GM19043 (cell line): ENCODE measurements at regions not wholly inside any gene's neighbourhood (a gene's known extent, or its start where the extent isn't known, plus 50 kb on each side); places are given as distances from the start of the nearest gene placed in this dataset.

Experiments used
- ATAC-seq: cut with Tn5 transposase; IDR thresholded peaks from one replicate; pipeline ENCODE4 v1.9.1; 2021; ENCODE audit warnings: low read depth; ENCODE audit not compliant: unreplicated experiment

DNA sequence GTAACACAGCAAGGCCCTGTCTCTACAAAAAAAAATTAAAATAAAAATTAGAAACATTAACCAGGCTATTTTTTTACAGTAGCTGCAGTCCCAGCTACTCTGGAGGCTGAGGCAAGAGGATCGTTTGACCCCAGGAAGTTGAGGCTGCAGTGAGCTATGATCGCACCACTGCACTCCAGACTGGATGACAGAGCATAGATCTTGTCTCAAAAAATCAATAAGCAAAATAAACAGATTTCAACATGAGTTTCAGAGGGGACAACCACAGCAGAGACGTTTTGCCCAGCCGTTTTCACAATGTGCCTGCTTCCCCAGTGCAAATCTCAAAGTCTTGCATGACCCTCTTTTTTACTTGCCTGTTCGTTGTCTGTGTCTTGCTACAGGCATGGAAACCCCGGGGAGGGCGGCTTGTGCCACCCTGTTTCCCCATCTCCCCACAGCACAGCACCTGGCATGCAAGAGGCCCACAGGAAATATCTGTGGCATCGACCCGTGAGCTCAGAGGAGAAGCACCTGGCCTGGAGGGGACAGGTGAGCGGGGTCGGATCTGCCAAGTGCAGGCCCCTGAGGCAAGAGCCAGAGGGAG lies 222.0 kb upstream of the ZNF507 start:
- ATAC-seq, result no peak

DNA sequence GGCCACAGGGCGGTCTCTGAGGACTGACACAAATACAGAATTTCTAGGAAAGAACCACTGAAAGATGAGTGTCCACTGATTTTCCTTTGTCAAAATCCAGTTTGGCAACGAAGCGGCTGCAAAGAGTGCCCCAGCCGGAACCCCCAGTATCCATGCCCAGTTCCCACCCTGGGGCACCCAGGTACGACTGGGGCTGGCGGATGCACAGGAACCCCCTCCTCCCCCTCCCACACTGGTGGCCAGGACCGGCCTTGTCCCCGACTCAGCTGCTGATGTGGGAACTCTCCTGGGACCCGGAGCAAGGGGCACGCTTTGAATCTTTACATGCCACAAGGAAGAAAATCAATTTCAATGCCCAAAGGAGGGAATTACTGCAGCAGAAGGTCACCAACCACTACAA lies 220.8 kb upstream of the ZNF507 start:
- no peak for ATAC-seq

DNA sequence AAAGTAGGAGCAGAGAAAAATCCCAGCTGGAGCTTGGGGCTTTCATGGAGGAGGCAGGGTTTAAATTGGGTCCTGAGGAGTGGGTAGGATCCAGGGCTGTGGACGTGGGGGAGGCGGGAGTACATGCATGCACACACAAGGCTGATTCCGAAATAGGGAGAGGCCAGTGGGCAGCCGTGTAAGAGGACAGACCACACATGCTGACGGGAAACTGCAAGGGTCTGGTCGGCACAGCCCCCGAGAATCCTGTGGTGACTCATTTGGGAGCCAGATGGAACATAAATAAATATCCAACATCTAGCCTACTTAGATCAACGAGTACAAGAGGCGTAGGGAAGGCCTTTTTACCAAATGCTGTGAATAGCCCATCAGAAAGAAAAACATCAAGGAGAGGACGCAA lies 216.3 kb upstream of the ZNF507 start:
- no peak for ATAC-seq

DNA sequence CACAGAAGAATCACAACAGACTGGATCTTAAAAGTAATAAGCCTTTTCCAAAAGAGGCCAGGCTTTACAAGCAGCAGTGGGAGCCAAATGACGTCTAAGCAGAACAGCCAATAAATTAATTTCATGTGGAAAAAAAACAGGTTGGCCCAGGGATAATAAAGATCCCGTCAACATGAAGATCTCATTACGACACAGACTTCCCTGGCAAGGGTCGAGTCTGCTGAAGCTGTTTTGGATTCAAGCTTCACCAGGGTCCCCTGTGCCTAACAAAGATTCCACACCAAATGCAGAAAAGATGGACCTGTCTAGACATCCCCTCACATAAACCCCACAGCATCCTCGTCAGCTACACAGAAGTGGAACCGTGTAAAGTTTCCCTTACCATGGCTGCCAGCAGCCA lies 215.1 kb upstream of the ZNF507 start:
- no peak for ATAC-seq

DNA sequence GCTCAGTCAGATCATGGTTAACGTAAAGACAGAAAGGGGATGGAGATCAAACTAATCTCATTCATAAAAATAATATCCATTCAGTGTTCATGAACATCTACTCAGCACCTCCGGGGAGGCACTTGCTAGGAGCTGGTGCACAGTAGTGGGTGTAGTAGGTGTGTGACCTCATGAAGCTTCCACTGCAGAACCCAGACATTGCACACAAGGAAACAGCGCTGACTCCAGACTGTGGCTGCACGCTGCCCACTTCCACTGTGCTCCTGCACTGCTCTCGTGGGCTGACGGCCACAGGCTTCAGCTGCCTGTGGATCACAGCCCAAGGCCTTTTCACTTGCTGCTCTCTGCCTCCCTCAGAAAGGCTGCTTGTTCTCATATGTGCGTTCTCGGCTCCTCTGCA lies 214.4 kb upstream of the ZNF507 start:
- no peak for ATAC-seq

DNA sequence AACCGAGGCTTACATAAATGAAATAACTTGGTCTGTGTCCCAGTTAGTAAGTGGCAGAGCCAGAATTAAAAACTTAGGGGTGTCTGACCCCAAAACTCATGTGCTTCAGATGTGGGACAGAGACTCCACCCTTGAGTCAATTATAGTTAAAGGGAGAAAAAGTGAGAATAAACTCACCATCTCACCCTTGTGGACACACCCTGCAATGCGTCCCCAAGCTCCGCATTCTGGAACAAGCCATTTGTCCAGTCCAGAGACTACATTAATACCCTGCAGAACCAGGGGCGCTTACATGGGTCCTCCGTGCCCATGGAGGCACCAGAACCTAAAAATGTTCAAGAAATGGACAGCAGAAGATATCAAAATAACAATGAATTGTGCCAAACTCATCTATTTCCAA lies 207.0 kb upstream of the ZNF507 start:
- no peak for ATAC-seq

DNA sequence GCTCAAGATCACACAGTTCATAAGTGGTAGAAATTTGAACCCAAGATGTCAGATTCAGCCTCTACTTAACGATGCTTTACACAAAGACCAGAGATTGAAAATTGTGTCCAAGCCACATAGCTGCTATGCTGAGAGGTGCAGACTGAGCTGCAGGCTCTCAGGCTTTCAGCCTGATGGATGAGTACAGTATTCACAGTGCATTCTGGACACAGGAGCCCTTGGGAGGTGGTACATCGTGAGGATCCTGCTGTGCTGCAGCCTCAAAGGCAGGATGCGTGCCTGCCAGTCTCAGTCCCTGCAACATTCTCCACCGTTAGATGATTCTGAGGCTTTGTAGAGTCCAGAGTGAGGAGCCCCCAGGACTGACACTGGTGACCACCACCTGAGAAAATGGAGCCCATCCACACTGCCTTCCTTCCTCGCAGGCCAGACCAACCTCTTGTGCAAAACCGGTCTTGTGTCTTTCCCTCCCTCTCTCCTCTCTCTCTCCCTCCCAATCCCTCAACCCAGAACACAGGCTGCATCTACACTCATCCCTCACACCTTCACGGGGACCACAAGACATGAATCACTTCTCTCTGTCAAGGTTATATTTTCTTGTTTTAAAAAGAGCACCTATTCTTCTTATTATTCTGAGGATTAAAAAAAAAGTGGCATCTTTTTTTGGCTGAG lies 203.4 kb upstream of the ZNF507 start:
- ATAC-seq, result no peak

DNA sequence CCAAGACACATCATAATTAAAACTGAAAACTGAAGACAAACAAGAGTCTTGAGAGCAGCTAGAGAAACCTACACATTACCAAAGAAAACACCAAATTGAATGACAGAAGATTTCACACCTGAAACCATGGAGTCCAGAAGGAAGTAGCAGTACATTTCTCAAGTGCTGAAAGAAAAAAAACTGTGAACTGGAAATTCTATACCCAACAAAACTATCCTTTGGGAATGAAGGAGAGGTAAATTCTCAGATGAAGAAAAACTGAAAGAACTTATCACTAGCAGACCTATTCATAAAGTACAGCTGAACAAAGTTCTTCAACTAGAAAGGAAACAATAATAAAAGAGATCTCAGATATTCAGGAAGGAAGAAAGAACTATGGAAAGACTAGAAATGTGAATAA lies 198.7 kb upstream of the ZNF507 start:
- ATAC-seq, result no peak

DNA sequence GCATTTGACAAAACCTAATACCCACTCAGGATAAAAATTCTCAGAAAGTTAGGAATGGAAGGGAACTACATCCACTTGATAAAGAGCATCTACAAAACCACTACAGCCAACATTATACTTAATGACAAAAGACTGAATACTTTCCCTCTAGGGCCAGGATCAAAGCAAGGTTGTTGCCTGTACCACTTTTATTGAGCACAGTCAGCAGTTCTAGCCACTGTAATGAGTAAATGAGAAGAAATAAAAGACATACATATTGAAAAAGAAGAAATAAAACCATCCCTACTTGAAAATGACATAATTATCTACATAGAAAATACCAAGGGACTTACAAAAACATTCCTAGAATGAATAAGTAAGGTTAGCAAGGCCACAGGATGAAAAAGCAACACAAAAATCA lies 194.8 kb upstream of the ZNF507 start:
- no peak for ATAC-seq

DNA sequence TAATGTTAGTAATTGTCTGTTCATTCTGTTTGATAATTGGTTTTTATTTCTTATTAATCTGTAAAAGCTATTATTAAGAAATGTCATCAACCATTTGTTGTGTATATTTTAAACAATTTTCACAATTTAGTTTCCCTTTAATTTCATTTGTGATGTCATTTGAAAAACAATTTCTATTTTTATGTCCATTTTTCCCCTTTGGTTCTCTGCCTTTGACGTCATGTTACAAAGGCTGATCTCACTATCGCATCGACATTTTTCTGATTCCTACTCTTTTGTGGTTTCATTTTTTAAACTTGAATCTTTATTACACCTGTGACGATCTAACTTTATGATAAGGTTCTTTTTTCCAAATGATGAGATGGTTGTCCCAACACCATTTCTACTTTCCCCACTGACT lies 191.0 kb upstream of the ZNF507 start:
- ATAC-seq, result no peak

DNA sequence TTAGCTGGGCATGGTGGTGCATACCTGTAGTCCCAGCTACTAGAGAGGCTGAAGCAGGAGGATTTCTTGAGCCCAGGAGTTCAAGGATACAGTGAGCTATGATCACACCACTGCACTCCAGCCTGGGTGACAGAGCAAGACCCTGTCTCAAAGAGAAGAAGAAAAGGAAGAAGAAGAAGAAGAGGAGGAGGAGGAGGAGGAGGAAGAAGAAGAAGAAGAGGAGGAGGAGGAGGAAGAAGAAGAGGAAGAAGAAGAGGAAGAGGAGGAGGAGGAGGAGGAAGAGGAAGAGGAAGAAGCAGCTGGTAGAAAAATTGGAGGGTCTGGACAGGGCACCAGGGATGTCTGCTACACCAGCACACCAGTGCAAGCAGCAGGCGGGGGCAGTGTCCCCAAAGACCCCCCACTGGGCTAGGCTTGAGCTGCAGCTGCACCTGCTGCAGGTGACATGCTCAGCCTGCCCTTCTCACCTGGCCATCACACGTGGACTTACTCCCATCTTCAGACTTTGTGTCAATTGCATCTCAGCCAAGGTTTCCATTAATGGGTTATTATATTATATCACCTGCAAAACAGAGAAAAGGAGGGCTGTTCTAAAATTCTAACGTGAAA lies 180.9 kb upstream of the ZNF507 start:
- no peak for ATAC-seq

DNA sequence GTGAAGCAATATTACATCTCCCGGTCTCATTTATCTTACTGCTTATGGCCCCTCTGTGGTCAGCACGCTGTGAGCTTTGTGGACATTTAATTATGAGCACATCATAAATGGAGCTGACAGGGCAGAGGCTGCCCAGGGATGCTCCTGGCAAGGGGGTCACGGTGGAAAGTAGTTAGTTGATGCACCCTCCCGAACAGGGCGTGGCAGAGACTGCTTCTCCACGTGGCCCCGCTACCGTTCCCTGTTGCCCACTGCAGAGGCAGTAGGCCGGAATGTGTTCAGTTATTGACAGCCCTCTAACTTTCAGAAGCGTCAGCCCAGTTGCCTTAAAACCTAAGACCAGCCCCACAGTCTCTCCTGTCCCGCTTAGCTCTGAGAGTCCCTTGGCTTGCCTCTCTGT lies 180.3 kb upstream of the ZNF507 start:
- no peak for ATAC-seq

DNA sequence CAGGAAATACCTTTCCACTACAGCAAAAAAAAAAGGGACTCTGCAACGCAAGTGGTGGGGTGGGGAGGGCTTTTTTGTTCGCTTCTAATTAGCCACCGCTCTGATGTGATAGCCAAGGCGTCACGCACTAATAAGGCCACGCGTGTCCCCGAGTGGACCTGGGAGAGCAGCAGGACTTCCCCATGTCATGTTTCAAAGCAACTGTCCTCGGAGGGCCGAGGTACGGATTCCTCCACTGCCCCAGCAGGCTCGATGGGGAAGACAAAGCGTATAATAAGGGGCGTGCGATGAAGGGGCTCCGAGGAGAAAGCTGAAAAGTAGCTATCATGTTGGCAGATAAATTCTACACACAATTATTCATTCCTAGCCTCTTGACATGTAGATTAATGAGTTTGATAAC lies 179.7 kb upstream of the ZNF507 start:
- ATAC-seq, result no peak

DNA sequence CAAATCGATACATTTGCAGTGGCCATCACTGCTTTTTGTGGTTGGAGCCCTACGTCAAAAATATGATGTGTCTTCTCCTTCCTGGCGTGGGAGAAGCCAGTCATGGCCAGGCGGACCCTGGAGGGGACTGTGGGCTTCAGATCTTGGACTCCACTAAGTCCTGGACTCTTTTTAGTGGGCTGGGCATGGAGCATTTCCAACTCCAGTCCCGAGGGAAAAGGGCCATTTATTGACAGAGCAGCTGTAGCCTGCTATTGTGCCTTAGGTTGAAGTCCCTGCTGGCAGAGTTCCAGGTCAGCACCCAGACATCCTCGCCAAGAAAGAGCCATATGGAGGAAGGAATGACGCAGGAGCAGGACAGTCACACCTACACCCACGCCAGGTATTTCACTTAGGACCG lies 179.2 kb upstream of the ZNF507 start:
- ATAC-seq, result no peak

DNA sequence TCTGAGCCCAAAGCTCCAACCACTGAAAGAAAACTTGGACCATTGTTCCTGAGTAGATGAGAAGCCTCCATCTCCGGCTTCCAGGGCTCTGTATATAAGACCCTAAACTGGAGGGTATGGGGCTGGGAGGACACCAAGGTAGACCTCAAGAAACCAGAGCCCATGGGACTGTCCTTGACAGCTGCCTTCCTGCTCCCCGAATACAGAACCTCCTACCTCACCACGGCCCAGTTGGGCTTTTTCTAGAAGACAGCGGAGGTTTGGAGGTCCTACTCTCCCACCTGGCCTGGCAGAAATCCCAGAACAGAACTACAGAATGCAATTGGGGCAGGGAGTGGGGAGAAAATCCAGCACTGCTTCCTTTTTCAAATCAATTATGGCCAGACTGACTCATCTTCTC lies 177.3 kb upstream of the ZNF507 start:
- no peak for ATAC-seq

DNA sequence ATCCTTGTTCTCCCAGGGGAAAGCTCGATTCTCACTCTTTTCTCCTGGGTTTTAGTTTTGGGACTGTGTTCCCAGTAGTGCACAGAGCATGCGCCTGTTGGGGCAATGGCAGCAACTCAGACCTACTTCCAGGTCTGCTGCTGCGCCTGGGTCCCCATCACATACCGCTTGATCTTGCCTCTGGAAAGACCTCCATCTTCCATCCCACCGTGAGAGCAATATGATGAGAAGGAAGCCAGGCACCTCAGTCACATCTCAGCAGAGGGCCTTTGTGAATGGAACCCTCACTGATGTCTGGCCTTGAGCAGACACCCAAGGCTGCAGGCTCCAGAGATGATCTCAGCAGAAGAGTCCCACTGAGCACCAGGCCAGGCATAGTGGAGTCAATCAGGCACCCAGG lies 176.8 kb upstream of the ZNF507 start:
- no peak for ATAC-seq

DNA sequence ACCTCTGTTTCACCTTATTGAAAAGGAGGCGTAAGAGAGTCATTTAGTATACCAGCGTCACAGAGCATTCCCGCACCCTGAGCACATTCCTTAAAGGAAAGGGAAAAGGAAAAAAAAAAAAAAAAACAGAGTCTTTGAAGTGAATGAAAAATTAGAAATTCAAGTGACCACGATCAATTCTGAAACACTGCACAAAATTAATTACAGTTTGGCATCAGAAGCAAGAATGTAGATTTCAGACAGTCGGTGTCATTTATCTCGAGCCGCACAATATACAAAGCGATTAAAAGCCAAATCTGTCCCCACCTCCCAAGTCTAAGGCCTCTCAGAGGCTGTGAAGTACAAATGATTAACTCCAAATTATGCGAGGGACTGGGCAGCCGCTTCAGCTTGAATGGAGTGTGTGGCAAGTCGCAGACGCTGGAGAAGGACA lies 173.7 kb upstream of the ZNF507 start:
- ATAC-seq, result no peak

DNA sequence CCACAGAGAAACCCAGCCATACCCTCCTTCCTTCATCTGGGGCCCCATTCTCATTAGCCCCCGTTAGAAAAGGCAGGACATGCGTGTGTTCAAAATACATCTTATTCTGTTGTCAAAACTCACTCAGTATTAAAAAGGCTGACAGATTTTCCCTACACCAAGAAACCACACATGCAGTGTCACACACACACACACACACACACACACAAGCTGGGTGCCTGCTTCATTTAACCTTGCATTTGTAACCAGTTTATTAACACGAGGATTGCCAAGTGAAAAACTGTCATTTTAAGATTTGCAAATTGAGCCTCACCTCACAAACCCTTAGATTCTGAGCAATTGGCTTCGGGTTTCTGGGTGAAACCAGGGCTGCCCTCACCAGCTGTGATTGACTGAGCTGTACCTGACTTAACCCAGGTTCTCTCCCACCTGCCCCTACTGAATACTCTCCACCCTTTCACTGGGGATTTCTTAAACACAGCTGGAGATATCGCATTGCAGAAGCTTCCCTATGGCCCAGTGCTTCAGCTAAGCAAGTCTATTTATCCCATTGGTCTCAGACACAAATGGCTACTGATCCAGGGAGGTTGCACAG lies 172.7 kb upstream of the ZNF507 start:
- no peak for ATAC-seq

DNA sequence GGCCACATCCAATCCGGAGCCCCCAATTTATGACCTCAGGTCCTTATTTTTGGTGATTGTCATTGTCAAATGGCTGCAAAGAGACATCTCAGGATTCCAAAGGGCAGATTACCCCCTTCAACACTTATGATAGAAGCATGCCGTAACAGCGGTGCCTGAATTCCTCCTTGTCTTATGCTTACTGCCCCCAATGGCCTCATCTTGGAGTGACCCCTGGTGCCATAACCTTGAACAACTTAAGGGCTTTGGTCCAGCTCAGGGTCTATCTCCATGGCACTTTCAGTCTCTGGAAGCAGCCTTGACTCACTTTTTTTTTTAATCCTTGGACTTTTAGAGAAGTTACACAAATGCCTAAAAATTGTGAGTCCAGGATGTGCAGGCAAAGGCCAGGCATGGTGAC lies 171.6 kb upstream of the ZNF507 start:
- no peak for ATAC-seq

DNA sequence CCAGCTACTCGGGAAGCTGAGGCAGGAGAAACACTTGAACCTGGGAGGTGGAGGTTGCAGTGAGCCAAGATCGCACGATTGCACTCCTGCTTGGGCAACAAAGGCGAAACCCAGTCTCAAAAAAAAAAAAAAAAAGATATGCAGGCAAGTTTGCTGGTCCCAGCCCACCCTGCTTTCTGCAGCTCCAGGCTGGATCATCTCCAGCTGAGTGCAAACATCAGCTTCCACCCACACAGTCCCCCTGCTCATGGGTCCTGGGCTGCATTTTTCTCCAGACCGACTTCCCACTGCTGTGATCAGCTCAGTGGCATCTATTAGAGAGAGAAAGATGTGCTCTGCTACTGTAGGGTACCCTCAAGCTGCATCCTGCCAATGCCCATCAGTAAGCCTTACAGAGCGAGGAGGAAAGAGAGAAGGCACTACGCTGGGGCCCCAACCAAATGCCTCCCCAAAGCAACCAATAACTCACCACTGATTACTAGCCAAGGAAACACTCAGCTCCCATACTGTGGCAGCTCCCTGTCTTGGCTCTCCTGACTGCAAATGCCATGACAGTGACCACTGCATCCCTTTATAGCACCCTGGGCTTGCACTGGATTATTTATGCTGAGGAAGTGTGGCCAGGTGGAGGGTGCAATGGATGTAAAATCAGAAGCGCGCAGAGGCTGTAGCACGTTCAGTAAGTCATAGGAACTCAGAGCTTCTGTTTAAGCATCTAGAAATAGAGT lies 170.9 kb upstream of the ZNF507 start:
- ATAC-seq, result no peak

DNA sequence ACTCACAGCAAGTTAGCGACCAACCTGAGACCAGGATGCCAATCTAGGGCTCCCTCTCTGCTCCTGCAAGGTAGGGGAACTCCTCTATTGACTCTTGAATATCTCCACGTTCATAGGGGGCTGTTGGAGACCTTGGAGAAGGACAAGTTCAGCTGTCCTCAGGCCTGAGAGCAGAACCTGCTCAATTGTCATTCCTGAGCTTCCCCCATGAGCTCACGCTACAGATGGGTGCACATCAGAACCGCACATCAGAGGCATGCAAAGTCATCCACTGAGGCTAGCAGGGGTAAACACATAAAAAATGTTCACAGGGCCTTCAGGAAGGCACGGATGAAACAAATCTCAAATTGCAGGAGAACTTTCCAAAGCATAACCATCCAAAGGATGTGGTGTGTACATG lies 168.8 kb upstream of the ZNF507 start:
- ATAC-seq, result no peak
